DMS 273 treated with DMSO at 0.1 percent for 48 hours (cell line): ENCODE measurements at regions not wholly inside any gene's neighbourhood (a gene's known extent, or its start where the extent isn't known, plus 50 kb on each side); places are given as distances from the start of the nearest gene placed in this dataset.

Source experiments
- DNase-seq: peaks from one replicate; lab custom pipeline; 2025; lab: John Stamatoyannopoulos, UW

DNA sequence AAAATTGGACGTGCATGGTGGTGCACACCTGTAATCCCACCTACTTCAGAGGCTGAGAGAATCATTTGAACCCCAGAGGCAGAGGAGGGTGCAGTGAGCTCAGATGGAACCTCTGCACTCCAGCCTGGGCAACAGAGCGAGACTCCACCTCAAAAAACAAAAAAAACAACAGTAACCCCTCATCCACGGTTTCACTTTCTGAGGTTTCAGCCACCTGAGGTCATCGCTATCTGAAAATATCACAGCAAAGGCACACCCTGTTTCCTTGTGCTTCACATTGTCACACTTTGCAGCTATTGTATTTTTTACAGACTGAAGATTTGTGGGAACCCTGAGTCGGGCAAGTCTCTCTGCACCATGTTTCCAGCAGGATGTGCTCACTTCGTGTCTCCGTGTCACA, 54.1 kb upstream of the FOXQ1 start:
- no peak for DNase-seq

GRCh38 chr6:1256435-1257008, 55.4 kb upstream of the FOXQ1 start:
- DNase-seq = no peak

DNA sequence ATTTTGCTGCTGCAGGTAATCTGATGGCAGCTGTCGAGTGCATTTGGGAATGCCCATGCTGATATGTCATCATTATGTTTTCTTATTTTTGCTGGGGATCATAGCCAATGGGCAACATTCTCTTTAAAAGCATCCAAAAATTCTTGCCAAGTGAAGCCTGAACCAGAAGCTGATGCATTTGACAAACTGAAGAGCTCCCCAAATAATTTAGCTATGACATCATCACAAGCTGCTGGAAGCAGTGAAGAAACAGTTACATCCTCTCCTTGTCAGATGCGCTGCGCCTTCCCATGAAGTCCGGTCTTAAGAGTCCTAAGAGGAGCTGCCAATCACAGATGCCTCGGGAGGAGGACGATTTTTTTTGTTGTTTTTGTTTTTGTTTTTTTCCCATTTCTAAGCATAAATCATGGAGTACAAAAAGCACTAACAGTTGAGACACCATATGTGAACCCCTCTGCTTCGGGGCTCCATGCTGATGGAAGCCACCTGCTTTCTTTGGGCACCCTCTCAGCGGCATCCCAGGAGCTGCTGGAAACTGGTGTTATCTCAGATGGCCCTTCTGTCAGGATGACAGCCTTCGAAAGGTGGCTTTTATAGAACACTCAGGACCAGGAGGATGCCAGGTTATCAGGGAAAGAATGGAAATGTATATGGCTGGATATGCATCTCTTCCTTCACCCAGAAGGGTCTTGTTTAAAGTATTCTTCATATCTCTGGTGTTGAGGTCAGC, 56.1 kb upstream of the FOXQ1 start:
- no peak for DNase-seq

- DNase-seq = no peak
Measured at GRCh38 chr6:1254326-1254725, 57.6 kb upstream of the FOXQ1 start.

- DNase-seq = no peak
Measured at GRCh38 chr6:1253816-1254215, 58.1 kb upstream of the FOXQ1 start.

- DNase-seq = no peak
Measured at GRCh38 chr6:1251198-1252155, 60.4 kb upstream of the FOXQ1 start.

- DNase-seq = no peak
Measured at GRCh38 chr6:1250489-1251197, 61.3 kb upstream of the FOXQ1 start.

DNA sequence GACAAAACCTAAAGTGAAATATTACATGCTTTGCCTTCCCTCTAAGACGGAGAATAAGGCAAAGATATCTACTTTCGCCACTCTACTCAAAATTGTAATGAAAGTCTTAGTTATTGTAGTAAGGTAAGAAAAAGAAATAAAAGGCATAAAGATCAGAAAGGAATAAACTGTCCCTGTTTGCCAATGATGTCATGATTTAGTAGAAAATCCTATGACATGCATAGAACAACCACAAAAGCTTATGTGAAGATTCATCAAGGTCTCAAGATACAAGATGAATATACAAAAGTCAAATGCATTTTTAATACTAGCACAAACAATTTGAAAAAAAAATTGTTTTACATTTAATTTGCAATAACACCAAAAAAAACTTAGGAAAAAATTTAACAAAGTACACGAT, 64.0 kb upstream of the FOXQ1 start:
- no peak for DNase-seq

DNA sequence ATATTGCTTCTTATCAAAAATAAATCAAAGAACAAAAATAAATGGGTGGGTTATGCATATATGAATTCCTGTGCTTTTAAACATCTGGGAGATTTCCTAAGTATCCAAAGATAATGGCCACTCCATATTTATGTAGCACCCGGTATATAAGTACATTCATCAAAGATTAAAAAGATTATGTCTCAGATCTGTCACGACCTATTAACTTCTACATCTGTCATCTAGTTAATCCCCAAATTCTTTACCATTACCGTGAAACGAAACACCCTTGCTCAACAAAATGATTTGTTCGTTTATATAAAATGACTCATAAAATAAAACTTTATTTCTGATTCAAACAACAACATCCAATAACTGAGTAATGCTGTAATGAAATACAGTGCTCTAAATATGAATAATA, 64.8 kb upstream of the FOXQ1 start:
- DNase-seq = no peak

- no peak for DNase-seq
Measured at GRCh38 chr6:1244941-1245340, 67.0 kb upstream of the FOXQ1 start.

GRCh38 chr6:1244278-1244677, 67.6 kb upstream of the FOXQ1 start:
- DNase-seq = no peak

DNA sequence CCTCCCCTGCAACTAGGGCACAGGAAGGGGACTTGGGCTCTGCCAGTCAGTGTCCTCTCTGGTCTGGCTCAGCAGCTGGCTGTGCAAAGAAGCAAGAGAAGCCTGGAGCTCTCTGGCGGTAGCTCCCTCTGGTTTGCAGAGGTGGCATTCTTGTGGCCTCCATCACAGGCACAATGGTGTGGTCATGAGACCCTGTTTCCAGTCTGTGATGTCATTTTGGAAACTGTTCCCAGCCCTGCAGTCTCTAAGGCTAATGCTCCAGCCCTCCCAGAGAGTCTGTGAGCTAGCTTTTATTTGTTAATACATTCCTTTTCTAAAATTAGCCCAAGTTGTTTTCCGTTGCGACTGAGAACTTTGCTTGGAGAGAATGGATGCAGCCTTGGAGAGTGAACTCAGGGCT, 69.5 kb upstream of the FOXQ1 start:
- DNase-seq = no peak

DNA sequence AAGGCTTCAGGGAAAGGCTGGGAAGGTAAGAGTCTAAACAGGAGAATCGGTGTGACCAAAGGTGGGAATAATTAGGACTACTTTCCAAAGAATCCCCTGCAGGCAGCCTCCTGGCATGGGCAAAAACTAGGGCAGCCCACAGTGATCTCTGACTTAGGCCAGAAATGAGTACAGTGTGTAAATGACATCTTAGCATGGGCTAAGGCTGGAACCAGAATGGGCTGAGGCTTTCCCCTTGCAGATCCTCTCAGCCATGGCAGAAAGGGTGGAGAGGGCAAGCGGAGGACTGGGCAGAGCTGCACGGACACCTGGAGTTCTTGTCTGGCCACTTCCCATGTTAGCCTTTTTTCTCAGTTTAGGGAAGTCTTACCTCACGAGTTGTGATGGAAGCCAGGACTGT, 69.9 kb upstream of the FOXQ1 start:
- no peak for DNase-seq

GRCh38 chr6:1240766-1241318, 71.1 kb upstream of the FOXQ1 start:
- DNase-seq = no peak

- no peak for DNase-seq
Measured at GRCh38 chr6:1239805-1240204, 72.1 kb upstream of the FOXQ1 start.

GRCh38 chr6:1238040-1238439, 73.9 kb upstream of the FOXQ1 start:
- DNase-seq = no peak

GRCh38 chr6:1237636-1238035, 74.3 kb upstream of the FOXQ1 start:
- no peak for DNase-seq

- DNase-seq = no peak
Measured at GRCh38 chr6:1235825-1236224, 76.1 kb upstream of the FOXQ1 start.

GRCh38 chr6:1233924-1234323, 78.0 kb upstream of the FOXQ1 start:
- DNase-seq = no peak

DNA sequence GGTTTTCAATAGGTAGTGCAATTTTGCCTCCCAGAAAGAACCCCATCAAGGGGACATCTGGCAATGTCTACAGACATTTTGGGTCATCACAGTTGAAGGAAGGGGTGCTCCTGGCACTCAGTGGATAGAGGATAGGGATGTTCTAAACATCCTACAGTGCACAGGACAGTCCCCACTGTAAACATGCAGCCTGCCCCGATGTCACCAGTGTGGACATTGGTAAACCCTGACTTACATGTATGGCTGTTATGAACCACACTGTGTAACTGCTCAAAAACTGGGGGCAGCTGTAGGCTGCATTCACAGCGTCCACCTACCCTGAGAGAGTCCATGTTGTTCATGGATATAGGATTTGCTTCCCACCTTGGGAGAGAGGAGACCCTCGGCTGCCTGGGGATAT, 79.3 kb upstream of the FOXQ1 start:
- no peak for DNase-seq

DNA sequence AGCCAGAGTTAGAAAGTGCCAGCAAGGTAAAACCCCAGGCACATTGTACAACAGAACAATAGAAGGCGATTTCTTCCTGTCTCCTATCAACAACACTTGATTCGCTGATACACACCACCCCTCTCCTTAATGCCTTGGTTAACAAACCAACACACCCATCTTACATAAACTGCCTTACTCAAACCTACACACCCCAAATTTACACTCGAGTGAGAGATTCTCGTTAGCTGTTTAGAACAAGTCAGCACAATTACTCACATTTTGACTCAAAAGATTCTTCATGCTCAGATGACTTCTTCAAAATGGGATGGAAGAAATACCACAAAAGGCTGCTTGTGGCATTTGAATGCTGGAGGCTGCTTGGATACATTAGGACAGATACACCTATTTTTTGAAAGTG, 80.0 kb upstream of the FOXQ1 start:
- DNase-seq = no peak
